Keratinocyte (primary cell): ENCODE measurements at regions not wholly inside any gene's neighbourhood (a gene's known extent, or its start where the extent isn't known, plus 50 kb on each side); places are given as distances from the start of the nearest gene placed in this dataset.

ENCODE experiments used
- DNase-seq: peaks from one replicate; pipeline ENCODE4 v3.0.0-alpha.2; 2011; ENCODE audit warnings: low read depth, missing footprints, low spot score
- FAIRE-seq: peaks from 2 replicates; lab custom pipeline; 2011; peaks lifted over from hg19 to GRCh38; lab: Jason Lieb, UNC
- H2AFZ ChIP-seq: 2 replicates; pipeline ENCODE4 v1.6.0; 2012; ENCODE audit warnings: low read length, control low read depth, inconsistent platforms; ENCODE audit not compliant: control insufficient read depth
- H3K27ac ChIP-seq: 2 replicates; pipeline ENCODE4 v1.5.1; 2011; ENCODE audit warnings: low read length; ENCODE audit not compliant: control insufficient read depth, insufficient read depth
- H3K27me3 ChIP-seq: 3 replicates; pipeline ENCODE4 v1.6.0; 2011; ENCODE audit warnings: low read length; ENCODE audit not compliant: control insufficient read depth, insufficient read depth; ENCODE audit errors: extremely low read depth
- H3K36me3 ChIP-seq, 2 experiments: 2 replicates in 1 of 2; 3 replicates in 1 of 2; pipeline ENCODE4 v1.5.1; 2011; ENCODE audit warnings: low read length in 2 of 2, mild to moderate bottlenecking in 1 of 2; ENCODE audit not compliant: control insufficient read depth in 2 of 2, insufficient read depth in 2 of 2; ENCODE audit errors: extremely low read depth in 1 of 2
- H3K4me1 ChIP-seq: 3 replicates; pipeline ENCODE4 v1.5.1; 2011; ENCODE audit warnings: low read length; ENCODE audit not compliant: control insufficient read depth, insufficient read depth; ENCODE audit errors: extremely low read depth
- H3K4me2 ChIP-seq: 3 replicates; pipeline ENCODE4 v1.6.0; 2011; ENCODE audit warnings: low read depth, low read length; ENCODE audit not compliant: control insufficient read depth, insufficient read depth; ENCODE audit errors: extremely low read depth
- H3K4me3 ChIP-seq, 3 experiments: fragments of 200-600 bp in 1 of 3; sonication (generic) in 1 of 3; 2 replicates in 2 of 3; 3 replicates in 1 of 3; pipeline ENCODE4 v1.5.1; 2011 to 2016; ENCODE audit warnings: low read length in 3 of 3, mild to moderate bottlenecking in 3 of 3, control low read depth in 2 of 3, inconsistent platforms in 1 of 3, low read depth in 1 of 3, mixed read lengths in 1 of 3, mixed run types in 1 of 3, moderate library complexity in 1 of 3; ENCODE audit not compliant: control insufficient read depth in 2 of 3, insufficient read depth in 2 of 3; ENCODE audit errors: extremely low read depth in 1 of 3
- H3K79me2 ChIP-seq: 2 replicates; pipeline ENCODE4 v1.6.0; 2012; ENCODE audit warnings: low read length; ENCODE audit not compliant: control insufficient read depth, insufficient read depth
- H3K9ac ChIP-seq: 3 replicates; pipeline ENCODE4 v1.6.0; 2011; ENCODE audit warnings: low read length; ENCODE audit not compliant: control insufficient read depth, insufficient read depth; ENCODE audit errors: extremely low read depth
- H3K9me1 ChIP-seq: 3 replicates; pipeline ENCODE4 v1.6.0; 2011; ENCODE audit warnings: low read length; ENCODE audit not compliant: control insufficient read depth, insufficient read depth; ENCODE audit errors: extremely low read depth
- H3K9me3 ChIP-seq: 2 replicates; pipeline ENCODE4 v1.5.1; 2012; ENCODE audit warnings: low read depth, low read length; ENCODE audit not compliant: control insufficient read depth
- H4K20me1 ChIP-seq: 3 replicates; pipeline ENCODE4 v1.6.0; 2011; ENCODE audit warnings: low read length; ENCODE audit not compliant: control insufficient read depth, insufficient read depth; ENCODE audit errors: extremely low read depth
- EZH2 ChIP-seq: IDR thresholded peaks from one replicate; pipeline ENCODE4 v1.6.1; 2012; ENCODE audit warnings: inconsistent platforms, mild to moderate bottlenecking, low read length, moderate library complexity
- dilution Hi-C: fragments of 300-500 bp; cut with MboI; formaldehyde crosslinking; loops from one replicate; pipeline ENCODE4 v1.7.0; 2020; ENCODE audit warnings: low sequenced_read_pairs; ENCODE audit not compliant: extremely low pct_ligation_motif_present
- TF ChIP-seq, protein P1 (sequence below), 3 experiments: IDR thresholded peaks in 1 of 3; conservative IDR thresholded peaks in 1 of 3; optimal IDR thresholded peaks in 1 of 3; 2 replicates in 2 of 3; 3 replicates in 1 of 3; pipeline versions ENCODE3 to v1.5.1; 2011; ENCODE audit warnings: low read length in 3 of 3, mild to moderate bottlenecking in 3 of 3, moderate library complexity in 2 of 3, control low read depth in 1 of 3, inconsistent platforms in 1 of 3; ENCODE audit not compliant: insufficient read depth in 2 of 3; ENCODE audit errors: extremely low read depth in 1 of 3

DNA sequence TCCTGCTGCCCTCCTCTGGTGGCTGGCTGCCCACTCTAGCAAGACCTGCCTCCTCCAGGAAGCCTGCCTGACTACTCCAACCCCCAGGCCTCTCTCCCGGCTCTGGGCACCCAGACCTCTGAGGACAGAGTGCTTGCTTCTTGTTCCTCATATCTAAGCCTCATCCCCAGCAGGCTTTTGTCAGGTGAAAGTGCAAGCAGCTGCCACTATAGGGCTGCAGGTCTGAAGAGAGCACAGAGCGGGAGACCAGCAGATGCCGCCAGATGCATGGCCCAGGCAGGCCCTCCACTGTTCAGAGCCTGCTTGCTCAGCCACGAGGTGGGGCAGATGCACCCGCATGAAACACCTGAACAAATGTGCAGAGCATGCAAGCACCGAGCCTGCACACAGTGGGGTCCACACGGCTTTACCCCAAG lies 73.0 kb downstream of the SERPINA3 start:
- Histone ChIP-seq H3K4me1 (no peaks in the 10 kb centered on the region), H2AFZ (no peak overlapping the region), H3K9me1 (no peaks in the 10 kb centered on the region), H3K9ac (no peak overlapping the region), H3K4me3 (no peak overlapping the region), H3K79me2 (no peaks in the 10 kb centered on the region), H3K27me3 (peaks cover 7% of the 10 kb centered on the region), H3K27ac (no peak overlapping the region), H3K9me3 (no peaks in the 10 kb centered on the region), H3K4me2 (no peak overlapping the region), H4K20me1 (no peaks in the 10 kb centered on the region), H3K36me3 (no peaks in the 10 kb centered on the region)
- FAIRE-seq, result no peak
- dilution Hi-C loops, result no loop called here
- DNase-seq, result no peak
- TF ChIP-seq, protein P1, sequence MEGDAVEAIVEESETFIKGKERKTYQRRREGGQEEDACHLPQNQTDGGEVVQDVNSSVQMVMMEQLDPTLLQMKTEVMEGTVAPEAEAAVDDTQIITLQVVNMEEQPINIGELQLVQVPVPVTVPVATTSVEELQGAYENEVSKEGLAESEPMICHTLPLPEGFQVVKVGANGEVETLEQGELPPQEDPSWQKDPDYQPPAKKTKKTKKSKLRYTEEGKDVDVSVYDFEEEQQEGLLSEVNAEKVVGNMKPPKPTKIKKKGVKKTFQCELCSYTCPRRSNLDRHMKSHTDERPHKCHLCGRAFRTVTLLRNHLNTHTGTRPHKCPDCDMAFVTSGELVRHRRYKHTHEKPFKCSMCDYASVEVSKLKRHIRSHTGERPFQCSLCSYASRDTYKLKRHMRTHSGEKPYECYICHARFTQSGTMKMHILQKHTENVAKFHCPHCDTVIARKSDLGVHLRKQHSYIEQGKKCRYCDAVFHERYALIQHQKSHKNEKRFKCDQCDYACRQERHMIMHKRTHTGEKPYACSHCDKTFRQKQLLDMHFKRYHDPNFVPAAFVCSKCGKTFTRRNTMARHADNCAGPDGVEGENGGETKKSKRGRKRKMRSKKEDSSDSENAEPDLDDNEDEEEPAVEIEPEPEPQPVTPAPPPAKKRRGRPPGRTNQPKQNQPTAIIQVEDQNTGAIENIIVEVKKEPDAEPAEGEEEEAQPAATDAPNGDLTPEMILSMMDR (optimal IDR thresholded peaks at IDR 0.05 in 1 of 3, IDR thresholded peaks at IDR 0.05 in 1 of 3, conservative IDR thresholded peaks at IDR 0.05 in 1 of 3; ENCODE audit: extremely low read depth in 1 of 3, insufficient read depth in 2 of 3, low read length in 3 of 3), result peak in 1 of 3 experiments; percentile 7
- TF ChIP-seq EZH2, result no peak

DNA sequence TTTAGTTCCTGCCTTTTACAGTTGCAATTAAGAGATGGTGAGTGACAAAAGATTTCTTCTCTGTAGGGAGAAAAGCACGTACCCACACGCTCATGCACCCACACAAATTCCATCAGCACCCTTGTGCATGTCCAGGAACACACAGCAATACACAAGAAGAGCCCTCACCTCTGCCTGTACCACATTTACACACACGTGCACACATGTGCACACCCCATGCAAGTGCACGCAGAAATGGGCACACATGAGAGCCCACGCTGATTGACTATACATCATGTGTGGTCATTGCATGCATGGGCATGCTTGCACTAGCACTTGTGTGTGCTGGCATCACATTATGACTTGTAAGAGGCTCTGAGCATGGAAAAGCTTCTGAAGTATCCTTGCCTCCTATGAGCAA lies 70.5 kb downstream of the SERPINA3 start:
- no peak overlapping the region for H3K9ac ChIP-seq
- H3K9me1 ChIP-seq, result no peaks in the 10 kb centered on the region
- no peak overlapping the region for H3K4me2 ChIP-seq
- H3K27ac ChIP-seq, result no peak overlapping the region
- H3K27me3 ChIP-seq, result peaks cover 7% of the 10 kb centered on the region
- no peaks in the 10 kb centered on the region for H4K20me1 ChIP-seq
- no peaks in the 10 kb centered on the region for H3K4me1 ChIP-seq
- H3K36me3 ChIP-seq, result no peaks in the 10 kb centered on the region
- H3K79me2 ChIP-seq, result no peaks in the 10 kb centered on the region
- FAIRE-seq, result no peak
- no peak for DNase-seq
- dilution Hi-C loops, result no loop called here
- no peaks in the 10 kb centered on the region for H3K9me3 ChIP-seq
- TF ChIP-seq EZH2, result no peak
- TF ChIP-seq, protein P1 (optimal IDR thresholded peaks at IDR 0.05 in 1 of 3, IDR thresholded peaks at IDR 0.05 in 1 of 3, conservative IDR thresholded peaks at IDR 0.05 in 1 of 3; ENCODE audit: extremely low read depth in 1 of 3, insufficient read depth in 2 of 3, low read length in 3 of 3), result no peak
- no peak overlapping the region for H2AFZ ChIP-seq
- no peak overlapping the region for H3K4me3 ChIP-seq
